HG02943 (cell line): ENCODE measurements at regions not wholly inside any gene's neighbourhood (a gene's known extent, or its start where the extent isn't known, plus 50 kb on each side); places are given as distances from the start of the nearest gene placed in this dataset.

ENCODE experiments used
- ATAC-seq: cut with Tn5 transposase; IDR thresholded peaks from one replicate; pipeline ENCODE4 v1.9.1; 2021; ENCODE audit warnings: mild to moderate bottlenecking, low read depth, moderate library complexity; ENCODE audit not compliant: unreplicated experiment

- ATAC-seq: no peak
Measured at GRCh38 chr9:18362166-18362565, 111.8 kb upstream of the ADAMTSL1 start.

- ATAC-seq: no peak
Measured at GRCh38 chr9:18362901-18363685, 110.9 kb upstream of the ADAMTSL1 start.

- ATAC-seq: no peak
Measured at GRCh38 chr9:18365651-18366050, 108.3 kb upstream of the ADAMTSL1 start.

- ATAC-seq: no peak
Measured at GRCh38 chr9:18366184-18366583, 107.8 kb upstream of the ADAMTSL1 start.

- no peak for ATAC-seq
Measured at GRCh38 chr9:18368206-18368605, 105.7 kb upstream of the ADAMTSL1 start.

- ATAC-seq: no peak
Measured at GRCh38 chr9:18371141-18371540, 102.8 kb upstream of the ADAMTSL1 start.

- ATAC-seq: no peak
Measured at GRCh38 chr9:18371621-18372020, 102.3 kb upstream of the ADAMTSL1 start.

GRCh38 chr9:18379073-18379811 is 94.7 kb upstream of the ADAMTSL1 start:
- ATAC-seq: no peak

GRCh38 chr9:18382243-18382642 is 91.7 kb upstream of the ADAMTSL1 start:
- ATAC-seq: no peak

- ATAC-seq: no peak
Measured at GRCh38 chr9:18384066-18384465, 89.9 kb upstream of the ADAMTSL1 start.

GRCh38 chr9:18385696-18386490 is 88.1 kb upstream of the ADAMTSL1 start:
- no peak for ATAC-seq

GRCh38 chr9:18390393-18390792 is 83.6 kb upstream of the ADAMTSL1 start:
- ATAC-seq: no peak

- ATAC-seq: no peak
Measured at GRCh38 chr9:18393340-18394130, 80.4 kb upstream of the ADAMTSL1 start.

- ATAC-seq: no peak
Measured at GRCh38 chr9:18394847-18395351, 79.1 kb upstream of the ADAMTSL1 start.

- no peak for ATAC-seq
Measured at GRCh38 chr9:18396102-18396728, 77.7 kb upstream of the ADAMTSL1 start.

- no peak for ATAC-seq
Measured at GRCh38 chr9:18397076-18397475, 76.9 kb upstream of the ADAMTSL1 start.

GRCh38 chr9:18398038-18398437 is 75.9 kb upstream of the ADAMTSL1 start:
- ATAC-seq: no peak

- ATAC-seq: no peak
Measured at GRCh38 chr9:18404434-18405029, 69.4 kb upstream of the ADAMTSL1 start.

GRCh38 chr9:18405240-18405639 is 68.7 kb upstream of the ADAMTSL1 start:
- no peak for ATAC-seq
